ENCODE measurements at regions not wholly inside any gene's neighbourhood (a gene's known extent, or its start where the extent isn't known, plus 50 kb on each side); places are given as distances from the start of the nearest gene placed in this dataset.

DNA sequence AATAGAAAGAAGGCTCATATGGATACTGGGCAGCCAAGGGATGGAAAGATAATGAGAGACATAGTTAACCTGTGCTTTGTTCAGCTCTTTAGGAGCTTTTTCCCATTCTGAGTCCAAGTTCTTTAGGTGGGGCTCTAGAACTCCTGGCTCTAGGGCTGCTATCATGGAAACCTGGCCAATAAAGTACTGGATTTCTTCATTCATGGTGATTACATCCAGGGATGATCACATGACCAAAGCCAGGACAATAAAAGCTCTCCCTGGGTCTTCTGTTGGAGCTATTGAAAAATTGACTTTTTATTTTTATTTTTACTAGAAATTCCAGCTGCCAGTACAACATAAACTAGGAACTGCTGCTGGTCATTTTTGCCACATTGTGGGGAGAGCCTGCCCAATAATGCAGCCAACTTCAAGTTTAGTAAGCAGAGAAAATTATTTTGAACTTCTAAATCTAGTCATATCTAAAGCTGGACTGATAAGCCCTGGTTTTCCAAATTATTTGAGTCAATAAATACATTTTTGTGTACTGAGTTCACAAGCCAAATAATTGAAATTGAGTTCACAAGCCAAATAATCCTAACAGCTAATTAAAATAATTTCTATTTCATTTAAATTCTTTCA lies 224.9 kb upstream of the STARD13 start:
- no peak for TF ChIP-seq ZNF274 (IDR thresholded peaks at IDR 0.05; ENCODE audit: low read depth, low read length)
- no peak for TF ChIP-seq SUZ12 (IDR thresholded peaks at IDR 0.05; ENCODE audit: extremely low read depth, insufficient read depth, insufficient read length)
- no peak for TF ChIP-seq YY1 (IDR thresholded peaks at IDR 0.05; ENCODE audit: insufficient read depth, insufficient read length)
- Histone ChIP-seq H3K36me3 (ENCODE audit: insufficient read depth, insufficient read length, low read length) (no peaks in the 10 kb centered on the region), H3K27me3 (ENCODE audit: insufficient read depth, insufficient read length) (no peaks in the 10 kb centered on the region), H3K4me1 (ENCODE audit: insufficient read depth, insufficient read length) (no peaks in the 10 kb centered on the region), H3K9me3 (ENCODE audit: insufficient read depth, low read length) (no peaks in the 10 kb centered on the region), H3K4me3 (ENCODE audit: insufficient read length, low read depth) (no peak overlapping the region), H3K9ac (ENCODE audit: insufficient read length, low read depth) (no peak overlapping the region)
- no peak for DNase-seq (ENCODE audit: low read depth, low spot score)

DNA sequence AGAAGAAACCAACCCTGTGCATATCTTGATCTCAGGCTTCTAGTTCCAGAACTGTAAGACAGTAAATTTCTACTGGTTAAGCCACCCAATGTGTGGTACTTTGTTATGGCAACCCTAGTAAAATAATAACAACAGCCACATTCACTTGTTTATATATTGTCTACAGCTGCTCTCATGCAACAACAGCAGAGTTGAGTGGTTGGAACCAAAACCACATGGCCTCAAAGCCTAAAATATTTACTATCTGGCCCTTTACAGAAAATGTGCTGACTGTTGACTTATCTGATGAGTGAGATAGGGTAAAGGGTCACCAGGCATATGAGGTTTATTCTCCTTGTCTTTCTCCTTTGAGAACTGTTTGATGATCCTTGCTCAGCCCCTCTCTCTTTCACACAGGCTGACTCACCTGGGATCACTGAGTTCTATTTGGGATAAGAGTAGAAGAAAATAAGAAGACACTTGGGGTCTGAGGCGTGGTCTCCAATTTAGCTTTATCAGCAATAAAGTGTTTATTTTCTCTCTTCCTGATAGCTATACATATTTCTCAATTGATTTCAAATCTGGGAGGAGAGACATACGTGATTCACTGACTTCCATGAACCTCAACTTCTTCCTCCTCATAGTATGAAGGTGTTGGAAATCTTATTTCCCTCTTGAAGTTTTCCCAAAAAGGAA lies 227.5 kb upstream of the STARD13 start:
- H3K36me3 ChIP-seq (ENCODE audit: insufficient read depth, insufficient read length, low read length): no peaks in the 10 kb centered on the region
- no peak for DNase-seq (ENCODE audit: low read depth, low spot score)
- H3K9ac ChIP-seq (ENCODE audit: insufficient read length, low read depth): no peak overlapping the region
- no peak for TF ChIP-seq SUZ12 (IDR thresholded peaks at IDR 0.05; ENCODE audit: extremely low read depth, insufficient read depth, insufficient read length)
- H3K4me3 ChIP-seq (ENCODE audit: insufficient read length, low read depth): no peak overlapping the region
- H3K4me1 ChIP-seq (ENCODE audit: insufficient read depth, insufficient read length): no peaks in the 10 kb centered on the region
- no peaks in the 10 kb centered on the region for H3K27me3 ChIP-seq (ENCODE audit: insufficient read depth, insufficient read length)
- H3K9me3 ChIP-seq (ENCODE audit: insufficient read depth, low read length): no peaks in the 10 kb centered on the region

GRCh38 chr13:33514362-33514761 lies 228.8 kb upstream of the STARD13 start:
- no peak for DNase-seq (ENCODE audit: low read depth, low spot score)
- Histone ChIP-seq H3K9ac (ENCODE audit: insufficient read length, low read depth) (no peak overlapping the region), H3K4me1 (ENCODE audit: insufficient read depth, insufficient read length) (no peaks in the 10 kb centered on the region), H3K4me3 (ENCODE audit: insufficient read length, low read depth) (no peak overlapping the region), H3K27me3 (ENCODE audit: insufficient read depth, insufficient read length) (no peaks in the 10 kb centered on the region), H3K9me3 (ENCODE audit: insufficient read depth, low read length) (no peaks in the 10 kb centered on the region), H3K36me3 (ENCODE audit: insufficient read depth, insufficient read length, low read length) (no peaks in the 10 kb centered on the region)
- no peak for TF ChIP-seq YY1 (IDR thresholded peaks at IDR 0.05; ENCODE audit: insufficient read depth, insufficient read length)

- TF ChIP-seq SUZ12 (IDR thresholded peaks at IDR 0.05; ENCODE audit: extremely low read depth, insufficient read depth, insufficient read length): no peak
- no peak overlapping the region for H3K9ac ChIP-seq (ENCODE audit: insufficient read length, low read depth)
- H3K4me1 ChIP-seq (ENCODE audit: insufficient read depth, insufficient read length): no peaks in the 10 kb centered on the region
- no peaks in the 10 kb centered on the region for H3K27me3 ChIP-seq (ENCODE audit: insufficient read depth, insufficient read length)
- no peaks in the 10 kb centered on the region for H3K36me3 ChIP-seq (ENCODE audit: insufficient read depth, insufficient read length, low read length)
- DNase-seq (ENCODE audit: low read depth, low spot score): no peak
- H3K4me3 ChIP-seq (ENCODE audit: insufficient read length, low read depth): no peak overlapping the region
- H3K9me3 ChIP-seq (ENCODE audit: insufficient read depth, low read length): no peaks in the 10 kb centered on the region
Observed at GRCh38 chr13:33515146-33515545, 229.6 kb upstream of the STARD13 start.

- no peak overlapping the region for H3K9ac ChIP-seq (ENCODE audit: insufficient read length, low read depth)
- TF ChIP-seq YY1 (IDR thresholded peaks at IDR 0.05; ENCODE audit: insufficient read depth, insufficient read length): no peak
- TF ChIP-seq SUZ12 (IDR thresholded peaks at IDR 0.05; ENCODE audit: extremely low read depth, insufficient read depth, insufficient read length): no peak
- TF ChIP-seq ZNF274 (IDR thresholded peaks at IDR 0.05; ENCODE audit: low read depth, low read length): no peak
- H3K4me1 ChIP-seq (ENCODE audit: insufficient read depth, insufficient read length): no peaks in the 10 kb centered on the region
- no peak for DNase-seq (ENCODE audit: low read depth, low spot score)
- H3K9me3 ChIP-seq (ENCODE audit: insufficient read depth, low read length): no peaks in the 10 kb centered on the region
- no peak overlapping the region for H3K4me3 ChIP-seq (ENCODE audit: insufficient read length, low read depth)
- H3K36me3 ChIP-seq (ENCODE audit: insufficient read depth, insufficient read length, low read length): no peaks in the 10 kb centered on the region
- H3K27me3 ChIP-seq (ENCODE audit: insufficient read depth, insufficient read length): no peaks in the 10 kb centered on the region
Observed at GRCh38 chr13:33518452-33518851, 232.9 kb upstream of the STARD13 start.

DNA sequence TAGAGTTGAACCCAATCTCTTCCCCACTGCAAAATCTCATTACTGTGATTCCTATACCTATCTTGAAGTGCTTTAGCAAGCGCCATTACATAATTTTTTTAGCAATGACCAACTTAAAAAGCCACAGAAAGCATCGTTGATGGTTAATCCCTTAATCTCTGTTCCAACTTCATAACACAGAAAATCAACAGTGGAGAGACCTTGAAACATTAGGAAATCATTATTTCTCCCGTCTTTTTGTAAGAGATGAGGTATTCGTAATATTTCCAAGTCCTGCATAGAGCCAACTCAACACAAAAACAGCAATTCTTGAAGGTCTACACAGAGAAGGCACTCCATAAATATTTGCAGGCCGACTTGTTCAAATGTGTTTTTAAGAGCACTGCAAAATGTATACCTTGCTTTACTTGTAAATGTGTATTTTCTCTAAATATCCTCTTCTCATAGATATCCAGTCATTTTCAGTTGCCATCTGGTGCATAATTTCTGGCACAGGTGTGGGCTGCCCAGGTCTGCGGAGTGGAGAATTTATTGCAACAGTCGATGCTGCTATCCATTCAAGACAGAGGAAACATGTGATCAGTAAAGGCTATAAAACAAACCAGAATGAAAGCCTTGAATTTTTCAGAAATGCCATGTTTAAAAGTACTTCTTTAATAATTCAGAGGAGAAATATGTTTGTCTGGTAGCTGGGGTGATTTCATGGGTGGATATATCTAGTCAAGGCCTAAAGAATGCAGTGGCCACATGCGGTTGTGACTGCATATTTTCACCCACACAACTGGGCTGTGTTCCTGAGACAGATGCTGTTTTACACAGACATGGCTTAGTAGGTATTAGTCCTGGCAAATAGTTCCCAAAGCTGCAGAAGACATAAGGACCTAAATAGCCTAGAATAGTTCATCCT lies 234.3 kb upstream of the STARD13 start:
- no peaks in the 10 kb centered on the region for H3K27me3 ChIP-seq (ENCODE audit: insufficient read depth, insufficient read length)
- no peak overlapping the region for H3K9ac ChIP-seq (ENCODE audit: insufficient read length, low read depth)
- H3K36me3 ChIP-seq (ENCODE audit: insufficient read depth, insufficient read length, low read length): no peaks in the 10 kb centered on the region
- no peaks in the 10 kb centered on the region for H3K9me3 ChIP-seq (ENCODE audit: insufficient read depth, low read length)
- no peak for DNase-seq (ENCODE audit: low read depth, low spot score)
- H3K4me3 ChIP-seq (ENCODE audit: insufficient read length, low read depth): no peak overlapping the region
- no peaks in the 10 kb centered on the region for H3K4me1 ChIP-seq (ENCODE audit: insufficient read depth, insufficient read length)
- TF ChIP-seq YY1 (IDR thresholded peaks at IDR 0.05; ENCODE audit: insufficient read depth, insufficient read length) (no peak), ZNF274 (IDR thresholded peaks at IDR 0.05; ENCODE audit: low read depth, low read length) (no peak), SUZ12 (IDR thresholded peaks at IDR 0.05; ENCODE audit: extremely low read depth, insufficient read depth, insufficient read length) (no peak)

DNA sequence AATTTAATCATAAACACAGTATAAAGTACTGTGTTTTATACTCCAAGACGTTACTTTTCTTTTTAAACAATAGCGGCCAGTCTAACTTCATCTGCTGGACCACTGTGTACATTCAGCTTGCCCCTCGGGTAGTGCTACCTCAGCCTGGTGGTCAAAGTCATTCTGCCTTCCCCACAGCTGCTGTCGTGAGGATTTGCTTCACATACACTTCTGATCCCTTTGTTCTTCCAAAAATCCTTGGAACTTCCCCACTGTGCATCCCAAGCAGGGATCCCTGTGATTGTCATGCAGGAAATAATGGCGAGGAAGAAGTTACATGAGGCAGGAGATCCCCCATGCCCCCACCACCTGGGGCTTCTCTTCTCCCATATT lies 234.9 kb upstream of the STARD13 start:
- Histone ChIP-seq H3K36me3 (ENCODE audit: insufficient read depth, insufficient read length, low read length) (no peaks in the 10 kb centered on the region), H3K4me3 (ENCODE audit: insufficient read length, low read depth) (no peak overlapping the region), H3K27me3 (ENCODE audit: insufficient read depth, insufficient read length) (no peaks in the 10 kb centered on the region), H3K9ac (ENCODE audit: insufficient read length, low read depth) (no peak overlapping the region), H3K4me1 (ENCODE audit: insufficient read depth, insufficient read length) (no peaks in the 10 kb centered on the region), H3K9me3 (ENCODE audit: insufficient read depth, low read length) (no peaks in the 10 kb centered on the region)
- TF ChIP-seq SUZ12 (IDR thresholded peaks at IDR 0.05; ENCODE audit: extremely low read depth, insufficient read depth, insufficient read length): no peak
- no peak for TF ChIP-seq ZNF274 (IDR thresholded peaks at IDR 0.05; ENCODE audit: low read depth, low read length)
- TF ChIP-seq YY1 (IDR thresholded peaks at IDR 0.05; ENCODE audit: insufficient read depth, insufficient read length): no peak
- no peak for DNase-seq (ENCODE audit: low read depth, low spot score)

Data from NT2/D1 (cell line).